ENCODE measurements at regions not wholly inside any gene's neighbourhood (a gene's known extent, or its start where the extent isn't known, plus 50 kb on each side); places are given as distances from the start of the nearest gene placed in this dataset.

DNA sequence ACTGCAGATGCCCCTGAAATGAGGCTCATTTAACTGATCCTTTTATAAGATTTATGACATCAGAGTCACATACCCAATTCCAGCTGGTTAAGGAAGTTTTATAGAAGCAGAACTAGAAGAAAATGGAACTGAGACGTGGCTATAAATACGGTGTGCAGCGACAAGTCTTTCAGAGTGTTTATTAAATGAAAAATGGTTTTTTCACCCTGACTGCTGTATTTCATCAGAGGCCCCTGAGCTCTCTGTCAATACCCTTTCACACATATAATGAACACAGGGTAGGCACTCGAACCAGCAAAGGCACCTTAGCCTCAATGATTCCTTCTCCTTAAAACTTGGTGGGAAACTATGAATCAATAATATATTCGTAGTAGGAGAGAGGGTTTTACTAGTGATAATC is 380.8 kb upstream of the ANXA10 start:
- DNase-seq = no peak

DNA sequence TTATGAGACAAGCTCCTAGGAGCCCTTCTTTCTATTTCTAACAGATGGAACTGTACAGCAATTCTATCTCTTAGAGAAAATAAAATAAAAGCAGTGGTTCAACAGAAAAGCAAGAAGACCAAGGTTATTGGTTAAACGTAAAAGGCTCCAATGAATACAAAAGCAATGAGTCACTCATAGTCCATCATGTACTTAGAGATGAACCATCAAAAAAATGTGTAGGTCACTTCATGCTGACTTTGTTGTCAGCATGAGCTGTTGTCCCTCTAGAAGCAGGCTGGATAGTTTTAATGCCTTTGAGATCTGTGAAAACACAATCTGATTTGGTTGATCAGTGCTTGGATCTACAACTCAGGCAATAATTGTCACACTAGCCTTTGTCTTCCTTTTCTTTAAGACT is 378.6 kb upstream of the ANXA10 start:
- DNase-seq = no peak

DNA sequence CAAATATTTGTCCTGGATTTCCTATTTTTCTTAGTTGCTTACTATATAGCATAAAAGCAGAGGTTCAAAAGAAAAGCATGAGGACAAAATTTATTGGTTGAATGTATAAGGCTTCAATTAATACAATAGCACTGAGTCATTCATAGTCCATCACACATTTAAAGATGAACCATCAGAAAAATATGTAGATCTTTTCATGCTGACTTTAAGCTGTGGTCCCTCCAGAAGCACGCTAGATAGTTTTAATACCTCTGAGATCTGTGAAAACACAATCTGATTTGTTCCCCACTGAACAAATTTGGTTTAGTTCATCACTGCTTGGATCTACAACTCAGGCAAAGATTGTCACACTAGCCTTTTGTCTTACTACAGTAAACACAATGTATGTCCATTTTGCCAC is 377.2 kb upstream of the ANXA10 start:
- no peak for DNase-seq

DNA sequence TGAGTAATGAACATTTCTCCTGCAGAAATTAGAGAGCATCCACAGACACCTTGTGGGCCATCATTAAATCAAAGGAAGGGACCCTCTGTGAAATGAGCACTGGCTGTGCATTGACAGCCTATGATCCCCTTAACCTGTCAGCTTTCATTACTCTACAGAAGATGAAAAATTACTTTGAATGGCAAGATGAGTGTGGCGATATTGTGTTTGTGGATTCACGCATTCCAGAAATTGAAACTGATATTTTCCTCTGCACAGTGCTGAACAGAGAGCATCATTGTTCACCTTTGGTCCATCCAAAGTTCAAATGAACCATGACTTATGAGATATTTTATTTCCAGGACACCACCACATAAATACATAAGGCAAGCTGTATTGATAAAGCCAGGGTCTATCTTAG is 374.8 kb upstream of the ANXA10 start:
- no peak for DNase-seq

DNA sequence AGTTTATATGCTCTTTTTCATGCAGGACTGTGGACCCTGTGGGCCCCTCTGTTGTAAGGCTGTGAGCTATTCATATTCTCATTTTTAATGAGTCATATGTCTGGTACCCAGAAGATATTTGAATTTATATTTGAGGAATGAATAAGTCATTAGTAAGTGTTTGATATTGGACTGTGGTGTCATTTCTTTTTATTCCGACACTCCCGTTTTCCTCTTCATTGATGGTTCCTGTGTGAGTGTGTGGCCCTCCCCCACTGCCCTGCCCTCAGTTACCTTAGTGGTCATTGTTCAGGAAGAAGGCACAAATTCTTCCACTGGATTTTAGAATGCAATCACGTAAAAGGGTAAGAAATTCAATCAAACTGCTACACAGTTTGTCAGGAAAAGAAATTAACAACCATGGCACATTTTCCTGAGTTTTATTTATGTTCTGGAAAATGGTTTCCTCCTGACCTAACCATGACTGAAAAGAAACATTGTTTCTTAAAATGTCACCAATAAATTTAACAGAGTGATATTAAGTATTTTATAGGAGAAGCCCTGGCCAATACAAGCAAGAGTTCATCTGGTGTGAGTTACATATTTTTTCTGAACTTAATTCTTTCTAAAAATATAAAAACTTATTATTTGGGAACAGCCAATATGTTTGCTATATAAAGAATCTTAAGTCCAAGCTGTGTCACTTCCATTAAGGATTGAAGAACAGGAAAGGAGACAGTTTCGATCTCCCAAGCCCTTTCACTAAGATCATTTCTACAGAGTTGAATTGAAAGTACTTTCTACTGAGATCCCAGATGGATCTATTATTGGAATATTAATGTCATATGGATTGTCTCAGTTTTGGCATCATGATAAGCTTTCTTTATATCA is 370.5 kb upstream of the ANXA10 start:
- no peak for DNase-seq

DNA sequence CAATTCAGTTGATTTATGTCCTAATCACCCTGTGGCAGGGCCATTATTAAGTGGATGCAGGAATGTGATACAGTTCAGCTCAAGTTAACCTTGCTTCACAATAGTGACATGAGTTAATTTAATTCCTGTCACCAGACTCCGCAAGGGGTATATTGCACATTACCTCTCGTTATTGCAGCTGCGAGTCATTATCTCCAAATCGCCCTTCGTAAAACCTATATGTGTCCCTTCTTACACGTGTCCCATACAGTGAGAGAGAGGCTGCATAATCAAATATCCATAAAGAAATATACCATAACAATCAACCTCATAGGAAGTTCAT is 369.9 kb upstream of the ANXA10 start:
- no peak for DNase-seq

DNA sequence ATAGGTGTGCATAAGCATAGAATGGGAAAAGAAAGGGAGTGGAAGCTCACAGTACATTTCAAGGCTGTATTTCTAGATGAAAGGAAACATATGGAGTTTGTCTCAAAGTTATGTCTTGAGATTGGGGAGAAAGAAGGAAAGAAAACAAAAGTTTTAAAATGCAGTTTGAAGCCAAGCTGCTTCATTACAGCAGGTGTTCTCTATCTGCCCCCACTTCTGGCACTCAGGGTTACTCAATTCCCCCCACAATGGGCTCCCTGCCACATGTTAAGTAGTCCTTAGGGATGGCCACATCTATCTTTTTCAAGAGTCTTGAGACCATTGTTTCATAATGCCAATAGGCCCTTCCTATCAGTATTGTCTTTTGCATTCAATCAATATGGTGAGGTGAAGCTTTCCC is 367.4 kb upstream of the ANXA10 start:
- no peak for DNase-seq

DNA sequence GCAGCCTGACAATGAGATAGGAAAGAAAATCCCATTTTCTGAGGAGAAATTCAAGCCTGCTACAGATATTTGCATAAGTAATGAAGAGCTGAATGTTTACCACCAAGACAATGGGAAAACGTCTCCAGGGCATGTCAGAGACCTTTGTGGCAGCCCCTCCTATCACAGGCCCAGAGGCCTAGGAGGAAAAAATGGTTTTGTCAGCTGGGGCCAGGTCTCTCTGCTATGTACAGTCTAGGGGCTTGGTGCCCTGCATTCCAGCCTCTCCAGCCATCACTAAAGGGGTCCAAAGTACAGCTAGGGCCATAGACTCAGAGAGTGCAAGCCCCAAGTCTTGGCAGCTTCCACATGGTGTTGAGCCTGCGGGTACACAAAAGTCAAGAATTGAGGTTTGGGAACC is 361.6 kb upstream of the ANXA10 start:
- no peak for DNase-seq

DNA sequence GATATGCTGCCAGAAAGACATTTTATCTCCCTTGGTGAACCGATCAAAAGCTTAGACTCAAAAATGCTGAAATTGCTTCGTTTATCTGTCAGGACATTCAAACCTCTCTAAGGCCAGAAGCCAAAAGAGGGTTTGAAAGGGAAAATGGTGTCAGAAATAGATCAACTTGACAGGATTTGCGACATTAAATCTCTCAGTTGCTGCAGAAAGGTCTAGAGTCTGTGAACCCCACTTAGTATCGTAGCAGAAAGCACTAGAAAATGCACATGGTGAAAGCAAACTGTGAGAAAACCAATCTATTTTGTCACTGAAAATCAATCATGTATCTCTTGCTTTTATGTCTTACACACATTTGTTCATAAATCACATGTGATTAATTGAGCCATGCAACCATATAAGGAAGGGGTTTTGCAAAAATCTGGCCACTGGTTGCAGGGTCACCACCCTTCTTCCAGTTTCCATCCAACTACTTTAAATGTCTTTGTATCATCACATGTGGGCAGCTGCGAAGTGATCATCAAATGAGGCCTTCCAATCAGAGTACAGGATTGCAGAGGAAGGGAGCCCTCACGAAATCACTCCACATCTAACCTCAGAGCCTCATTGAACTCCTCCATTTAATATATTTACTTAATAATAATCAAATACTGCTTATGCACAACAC is 347.2 kb upstream of the ANXA10 start:
- DNase-seq = no peak

DNA sequence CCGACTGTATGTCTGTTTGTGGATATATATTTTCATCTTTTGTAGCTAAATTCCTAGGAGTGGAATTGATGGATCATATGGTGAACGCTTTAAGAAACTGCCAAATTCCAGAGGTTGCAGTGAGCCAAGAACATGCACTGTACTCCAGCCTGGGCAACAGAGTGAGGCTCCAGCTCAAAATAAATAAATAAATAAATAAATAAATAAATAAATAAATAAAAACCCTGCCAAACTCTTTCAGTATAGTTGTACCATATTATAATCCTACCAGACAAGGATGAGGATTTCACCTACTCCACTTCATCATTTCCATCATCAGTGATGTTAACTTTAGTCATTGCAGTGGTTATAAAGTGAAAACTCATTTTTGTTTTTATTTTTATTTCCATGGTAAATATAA is 325.1 kb upstream of the ANXA10 start:
- no peak for DNase-seq

DNA sequence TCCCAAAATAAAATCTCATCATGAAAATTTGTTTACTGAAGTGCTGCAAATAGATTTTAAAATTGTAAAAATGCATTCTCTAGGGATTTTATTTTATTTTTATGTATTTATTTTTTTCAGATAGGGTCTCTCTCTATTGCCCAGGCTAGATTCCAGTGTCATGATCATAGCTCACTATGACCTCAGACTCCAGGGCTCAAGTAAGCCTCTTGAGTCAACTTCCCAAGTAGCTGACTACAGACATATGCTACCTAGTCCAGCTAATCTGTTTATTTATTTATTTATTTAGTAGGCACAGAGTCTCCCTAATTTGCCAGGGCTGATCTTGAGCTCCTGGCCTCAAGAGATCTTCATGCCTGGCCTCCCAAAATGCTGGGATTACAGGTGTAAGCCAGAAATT is 317.7 kb upstream of the ANXA10 start:
- DNase-seq = no peak

DNA sequence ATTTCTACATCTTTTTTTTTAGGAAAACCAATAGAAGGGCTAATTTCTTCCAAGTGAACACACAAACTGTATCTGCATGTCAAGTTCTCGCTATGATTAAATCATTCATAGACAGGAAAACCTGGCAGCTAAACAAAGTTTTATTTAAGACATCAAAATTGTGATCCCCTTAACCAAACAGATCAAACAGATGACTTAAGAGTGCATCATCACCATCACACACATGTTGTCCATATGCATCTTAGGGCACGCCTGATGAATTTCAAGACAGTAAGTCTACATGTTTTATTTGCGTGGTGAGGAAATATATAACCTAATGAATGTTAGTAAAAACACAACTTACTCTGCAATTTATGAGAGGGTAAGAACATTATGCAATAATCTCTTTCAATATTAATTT is 317.0 kb upstream of the ANXA10 start:
- no peak for DNase-seq

DNA sequence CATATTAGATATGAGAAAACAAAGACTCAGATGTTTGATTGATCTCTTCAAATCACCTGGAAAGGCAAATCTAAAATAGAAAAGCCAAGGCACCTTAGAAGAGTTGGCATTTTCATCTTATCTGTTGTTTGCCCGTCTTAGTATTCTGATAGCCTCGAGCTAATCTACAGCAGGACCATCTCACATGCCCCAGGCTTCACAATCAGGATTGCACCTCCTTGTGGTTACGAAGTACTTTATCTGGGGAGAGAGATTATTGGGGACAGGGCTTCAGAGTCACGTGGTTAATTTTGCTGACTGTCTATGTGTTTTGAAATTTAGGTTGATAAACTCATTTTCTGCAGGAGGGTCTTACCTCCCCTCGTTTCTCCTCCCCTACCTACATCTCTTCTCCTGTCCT is 313.1 kb upstream of the ANXA10 start:
- no peak for DNase-seq

DNA sequence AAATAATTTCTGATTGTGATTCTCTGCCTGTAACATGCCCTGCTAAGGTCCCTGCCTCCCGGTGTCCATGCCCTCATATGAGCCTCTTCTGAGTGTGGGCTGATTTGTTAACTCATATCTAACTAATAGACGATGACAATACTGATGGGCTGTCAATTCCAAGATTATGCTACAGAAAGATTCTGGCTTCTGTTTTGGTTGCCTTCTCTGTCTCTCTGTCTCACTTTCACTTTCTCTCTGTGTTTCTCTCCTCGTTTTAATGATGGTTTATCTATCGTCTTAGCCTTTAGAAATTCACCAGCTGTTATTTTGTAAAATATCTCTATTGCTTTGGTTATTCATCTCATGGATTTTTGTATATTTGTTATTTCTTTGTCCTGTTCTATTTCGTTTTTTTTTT is 312.5 kb upstream of the ANXA10 start:
- no peak for DNase-seq

DNA sequence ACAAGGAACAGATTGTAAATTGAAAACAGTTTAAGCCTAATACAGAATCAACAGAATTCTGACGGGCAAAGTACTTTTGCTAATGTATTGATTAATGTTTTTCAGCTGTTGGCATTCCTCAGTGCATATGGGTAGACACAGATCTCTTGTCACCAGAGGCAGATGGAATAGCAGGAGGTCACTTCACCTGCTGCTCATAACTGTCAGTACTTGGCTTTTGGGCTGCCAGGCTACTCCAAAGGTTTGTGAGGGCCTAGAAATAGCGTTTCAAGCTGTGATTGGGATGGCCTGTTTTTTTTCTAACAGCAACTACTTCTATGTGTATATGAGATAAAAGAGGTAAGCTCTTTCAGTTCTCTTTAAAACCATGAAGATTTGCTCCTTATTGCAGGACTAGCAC is 307.5 kb upstream of the ANXA10 start:
- DNase-seq = no peak

DNA sequence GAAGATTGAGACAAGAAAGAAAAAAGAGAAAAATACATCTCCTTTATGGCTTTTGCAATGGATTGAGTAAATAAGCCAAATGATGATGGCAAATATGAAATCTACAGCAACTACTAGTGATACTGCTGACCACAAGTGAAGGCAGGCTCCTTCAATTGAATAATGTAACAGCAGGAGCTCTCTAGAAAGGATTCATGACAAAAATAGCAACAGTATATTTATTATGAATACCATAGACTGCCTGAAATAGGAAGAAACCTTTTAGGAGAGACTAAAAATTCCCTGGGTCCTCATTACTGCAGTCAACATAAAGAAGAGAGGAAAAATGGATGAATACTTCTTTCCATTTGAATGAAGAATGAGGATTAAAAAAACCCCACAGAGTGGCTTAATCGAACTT is 306.8 kb upstream of the ANXA10 start:
- DNase-seq = no peak

DNA sequence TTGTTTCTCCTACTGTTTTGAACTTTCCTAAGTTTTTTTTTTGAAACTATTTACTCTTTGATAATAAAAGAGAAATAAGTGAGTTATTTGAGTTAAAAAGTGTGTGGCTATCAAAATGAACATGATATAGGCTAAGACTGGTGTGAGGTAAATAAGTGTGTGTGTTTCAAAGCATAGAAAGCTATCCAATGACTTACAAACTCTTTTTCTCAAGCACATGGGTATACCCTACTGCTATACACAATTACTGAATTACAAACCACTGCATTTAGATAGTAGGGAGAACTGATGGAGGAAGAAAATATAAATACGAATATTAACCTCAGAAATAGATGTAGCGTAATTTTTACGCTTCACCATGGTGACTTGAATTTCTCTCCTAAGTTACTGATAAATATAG is 305.8 kb upstream of the ANXA10 start:
- no peak for DNase-seq

DNA sequence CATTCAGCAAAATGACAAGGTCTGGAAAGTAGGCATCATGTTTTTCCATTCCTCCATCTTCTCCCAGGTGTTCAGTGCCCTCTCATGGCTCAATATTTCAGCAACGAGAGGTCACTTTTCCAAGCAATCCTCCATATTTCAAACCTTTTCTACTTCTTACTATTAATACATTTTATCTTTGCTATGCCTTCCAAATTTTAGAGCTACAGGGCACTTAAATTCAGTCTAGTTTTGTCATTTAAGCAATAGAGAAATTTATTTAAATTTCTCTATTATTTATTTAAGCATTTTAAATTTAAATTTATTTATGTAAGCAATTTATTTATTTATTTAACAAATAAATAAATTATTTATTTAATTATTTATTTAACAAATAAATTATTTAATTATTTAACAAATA is 305.1 kb upstream of the ANXA10 start:
- peak; percentile 2 for DNase-seq

DNA sequence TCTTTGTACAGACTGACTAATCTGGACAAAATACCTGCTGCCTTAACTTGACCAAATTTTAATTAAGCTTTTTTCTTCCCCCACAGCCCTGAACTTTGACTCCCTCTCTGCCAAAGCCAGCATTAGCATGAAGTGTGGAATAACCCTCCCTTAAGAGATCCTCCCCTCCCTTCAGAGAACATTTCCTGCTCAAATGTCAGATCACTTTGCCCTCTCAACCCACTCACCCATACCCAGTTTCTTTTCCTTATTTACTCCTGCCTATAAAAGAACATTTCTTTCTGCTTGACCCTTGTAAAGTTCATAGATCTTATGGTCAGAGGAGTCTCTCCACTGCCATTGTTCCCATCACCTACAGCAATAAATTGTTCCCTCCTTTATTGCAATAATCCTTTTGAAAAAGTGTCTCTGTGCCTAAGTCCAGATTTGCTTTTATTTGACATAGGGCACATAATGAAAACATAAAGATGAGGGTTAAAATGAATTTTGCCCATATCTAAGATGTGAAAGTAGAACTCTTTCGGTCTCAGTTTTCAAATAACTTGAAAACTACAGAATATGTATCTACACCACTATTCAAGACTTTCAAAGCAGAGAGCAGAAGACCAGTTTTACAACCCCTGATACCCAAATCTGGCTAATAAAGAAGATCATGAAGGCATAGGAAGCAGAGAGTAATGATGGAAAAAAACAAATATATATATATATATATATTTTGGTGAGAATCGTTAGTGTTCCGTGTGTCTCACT is 289.7 kb upstream of the ANXA10 start:
- DNase-seq = no peak

DNA sequence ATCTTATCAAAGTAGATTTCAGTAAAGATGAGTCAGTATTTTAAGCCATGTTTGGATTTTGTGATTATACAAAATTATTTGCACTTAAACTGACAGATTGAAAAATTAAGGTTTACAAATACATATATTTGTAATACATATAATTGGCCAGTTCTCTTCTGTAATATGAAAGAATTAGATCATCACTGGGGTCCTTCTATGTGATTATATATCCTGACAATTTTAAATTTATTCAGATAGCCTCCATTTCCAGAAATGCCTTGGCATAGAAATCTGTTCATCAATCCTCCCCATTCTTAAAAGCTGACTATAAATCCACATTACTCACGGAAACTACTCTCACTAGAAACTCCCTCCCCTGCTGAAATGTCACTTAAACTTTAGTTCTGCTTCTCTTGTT is 280.4 kb upstream of the ANXA10 start:
- no peak for DNase-seq

DNA sequence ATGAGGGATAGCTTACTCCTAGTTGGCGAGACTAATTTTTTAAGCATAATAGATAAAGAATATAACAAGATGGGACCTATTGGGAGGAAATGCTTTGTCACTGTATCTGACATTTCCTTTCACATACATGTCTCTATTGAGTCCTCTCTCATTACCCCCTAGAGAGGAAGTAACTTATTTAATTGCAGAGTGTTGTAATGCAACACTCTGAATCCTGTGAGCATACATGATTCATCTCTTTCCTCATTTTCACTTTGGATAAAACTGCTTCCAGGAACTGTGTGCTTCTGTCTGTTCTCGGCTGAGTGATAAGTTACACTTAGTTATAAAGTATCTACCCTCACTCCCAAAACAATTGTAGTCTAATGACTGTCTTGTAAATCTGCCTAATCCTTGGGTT is 266.1 kb upstream of the ANXA10 start:
- DNase-seq = no peak

DNA sequence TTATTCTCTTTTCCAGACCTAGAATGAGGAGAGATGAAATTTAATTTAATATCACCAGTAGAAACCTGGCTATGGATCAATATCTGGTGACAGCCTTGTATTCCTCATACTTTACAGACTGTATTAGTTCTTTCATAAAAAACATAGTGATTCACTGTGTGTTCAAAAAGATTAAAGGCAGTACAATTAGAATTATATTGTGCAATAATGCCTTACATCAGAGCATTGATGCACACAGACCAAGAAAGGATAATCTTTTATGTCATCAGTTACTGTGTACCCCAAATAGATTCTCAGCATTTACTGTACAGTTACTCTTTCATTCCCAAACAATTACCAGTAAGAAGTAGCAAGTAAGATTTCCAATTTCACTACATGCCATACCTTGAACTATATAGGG is 260.5 kb upstream of the ANXA10 start:
- no peak for DNase-seq

DNA sequence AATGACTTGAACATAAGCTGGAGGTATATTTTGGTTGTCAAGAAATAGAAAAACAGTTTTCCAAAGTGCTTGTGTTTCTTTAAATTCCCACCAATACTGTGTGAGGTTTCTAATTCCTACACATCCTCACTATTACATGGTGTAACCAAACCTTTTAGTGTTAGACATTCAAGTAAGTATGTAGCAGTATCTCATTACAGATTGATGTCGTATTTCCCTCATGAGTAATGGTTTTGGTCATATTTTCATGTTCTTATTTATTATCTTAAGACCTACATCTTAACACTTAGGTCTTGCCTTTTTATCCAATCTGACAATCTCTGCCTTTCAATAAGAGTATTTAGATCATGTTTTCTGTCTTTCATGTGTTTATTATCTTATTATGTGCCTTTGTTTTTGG is 253.7 kb upstream of the ANXA10 start:
- DNase-seq = no peak

DNA sequence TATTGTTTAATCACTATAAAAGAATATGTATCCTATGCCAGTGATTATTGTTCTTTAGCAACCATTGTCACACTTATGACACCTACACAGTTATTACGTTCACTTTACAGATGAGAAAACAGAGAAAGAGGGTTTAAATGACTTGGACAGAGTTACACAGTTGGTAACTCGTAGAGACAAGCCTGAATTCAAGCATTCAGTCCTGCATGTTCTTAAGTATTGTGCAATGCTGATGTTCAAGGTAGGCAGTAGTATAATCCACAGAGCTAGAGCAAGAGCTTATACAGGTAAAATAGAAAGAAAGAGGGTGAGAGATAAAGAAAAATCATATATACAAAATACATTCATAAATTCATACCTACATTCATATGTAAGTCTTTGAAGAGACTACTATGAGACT is 249.8 kb upstream of the ANXA10 start:
- no peak for DNase-seq
